Endothelial cell of umbilical vein (primary cell): ENCODE measurements at regions not wholly inside any gene's neighbourhood (a gene's known extent, or its start where the extent isn't known, plus 50 kb on each side); places are given as distances from the start of the nearest gene placed in this dataset.

Experiments
- CTCF ChIP-seq, 2 donors: IDR thresholded peaks; 1 replicate in 1 of 2; 2 replicates in 1 of 2; pipeline ENCODE4 v1.5.1; 2011; ENCODE audit warnings: low read length in 2 of 2, mild to moderate bottlenecking in 2 of 2, moderate library complexity in 2 of 2, control low read depth in 1 of 2, inconsistent platforms in 1 of 2, low read depth in 1 of 2; ENCODE audit not compliant: insufficient read depth in 1 of 2; ENCODE audit errors: extremely low read depth in 1 of 2
- POLR2A ChIP-seq: IDR thresholded peaks from 2 replicates; pipeline ENCODE4 v1.6.1; 2012; ENCODE audit warnings: low read depth, mild to moderate bottlenecking, control low read depth, low read length
- POLR2AphosphoS5 ChIP-seq: IDR thresholded peaks from 2 replicates; pipeline ENCODE4 v1.6.1; 2012; ENCODE audit warnings: low read depth, mild to moderate bottlenecking, control low read depth, low read length, moderate library complexity; ENCODE audit not compliant: insufficient read depth

GRCh38 chr2:8587920-8588830, 93.7 kb upstream of the ID2 start:
- TF ChIP-seq CTCF (IDR thresholded peaks at IDR 0.05; ENCODE audit: extremely low read depth in 1 of 2, insufficient read depth in 1 of 2, low read depth in 1 of 2, low read length in 2 of 2) (no peak), POLR2A (no peak), POLR2AphosphoS5 (no peak)
